ENCODE measurements at regions not wholly inside any gene's neighbourhood (a gene's known extent, or its start where the extent isn't known, plus 50 kb on each side); places are given as distances from the start of the nearest gene placed in this dataset.

GRCh38 chr4:45985038-45985437 is 138.8 kb downstream of the GABRG1 start:
- DNase-seq = no peak

- DNase-seq = no peak
These were observed 152.7 kb downstream of the GABRG1 start for GRCh38 chr4:45971108-45971507.

- no peak for DNase-seq
These were observed 166.5 kb downstream of the GABRG1 start for GRCh38 chr4:45957353-45957752.

- DNase-seq = no peak
These were observed 169.6 kb downstream of the GABRG1 start for GRCh38 chr4:45954276-45954675.

GRCh38 chr4:45951153-45951552 is 172.7 kb downstream of the GABRG1 start:
- no peak for DNase-seq

- no peak for DNase-seq
These were observed 177.2 kb downstream of the GABRG1 start for GRCh38 chr4:45946699-45947098.

GRCh38 chr4:45944000-45944399 is 179.9 kb downstream of the GABRG1 start:
- DNase-seq = no peak

- DNase-seq = no peak
These were observed 184.8 kb downstream of the GABRG1 start for GRCh38 chr4:45939056-45939455.

GRCh38 chr4:45931154-45931553 is 192.7 kb downstream of the GABRG1 start:
- no peak for DNase-seq

GRCh38 chr4:45927641-45928040 is 196.2 kb downstream of the GABRG1 start:
- no peak for DNase-seq

GRCh38 chr4:45925809-45926208 is 198.0 kb downstream of the GABRG1 start:
- DNase-seq = no peak

- no peak for DNase-seq
These were observed 203.0 kb downstream of the GABRG1 start for GRCh38 chr4:45920861-45921260.

GRCh38 chr4:45910511-45910910 is 213.3 kb downstream of the GABRG1 start:
- no peak for DNase-seq

GRCh38 chr4:45897946-45898585 is 225.8 kb downstream of the GABRG1 start:
- DNase-seq = no peak

- no peak for DNase-seq
These were observed 240.4 kb downstream of the GABRG1 start for GRCh38 chr4:45883421-45883820.

- no peak for DNase-seq
These were observed 247.5 kb downstream of the GABRG1 start for GRCh38 chr4:45876235-45876890.

- no peak for DNase-seq
These were observed 254.7 kb downstream of the GABRG1 start for GRCh38 chr4:45869184-45869583.

- DNase-seq = no peak
These were observed 258.1 kb downstream of the GABRG1 start for GRCh38 chr4:45865781-45866180.

GRCh38 chr4:45855857-45856256 is 268.0 kb downstream of the GABRG1 start:
- DNase-seq = no peak

GRCh38 chr4:45846016-45846415 is 277.8 kb downstream of the GABRG1 start:
- no peak for DNase-seq

- no peak for DNase-seq
These were observed 282.1 kb downstream of the GABRG1 start for GRCh38 chr4:45841791-45842190.

- no peak for DNase-seq
These were observed 292.2 kb downstream of the GABRG1 start for GRCh38 chr4:45831692-45832091.

GRCh38 chr4:45803994-45804393 is 319.9 kb downstream of the GABRG1 start:
- no peak for DNase-seq

GRCh38 chr4:45795135-45795534 is 328.7 kb downstream of the GABRG1 start:
- DNase-seq = no peak

GRCh38 chr4:45778514-45778913 is 345.3 kb downstream of the GABRG1 start:
- DNase-seq = no peak

Measured in SHP77 treated with DMSO at 0.1 percent for 48 hours (cell line).